ENCODE measurements at regions not wholly inside any gene's neighbourhood (a gene's known extent, or its start where the extent isn't known, plus 50 kb on each side); places are given as distances from the start of the nearest gene placed in this dataset.

DNA sequence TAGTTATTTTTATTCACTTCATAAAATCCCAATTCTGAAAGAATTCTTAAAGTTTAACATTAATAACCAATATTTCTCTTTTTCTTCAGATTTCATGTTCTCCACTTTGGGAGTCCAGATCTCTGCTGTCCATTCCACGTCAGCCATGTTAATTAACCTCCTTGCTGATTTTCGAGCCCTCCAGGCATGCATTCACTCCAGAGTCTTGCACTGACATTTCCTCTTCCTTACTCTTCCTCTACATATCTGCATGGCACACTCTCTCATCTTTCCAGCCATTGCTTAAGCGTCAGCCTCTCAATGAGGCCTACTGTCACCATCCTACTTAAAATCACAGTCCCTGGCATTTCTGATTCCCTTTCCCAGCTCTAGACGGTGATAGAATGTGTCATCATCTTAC, 144.8 kb downstream of the MAD2L1 start:
- no peak for DNase-seq (ENCODE audit: low read depth)
- H3K4me3 ChIP-seq (ENCODE audit: low read depth, low read length), result no peak overlapping the region
- TF ChIP-seq MYC (IDR thresholded peaks at IDR 0.05; ENCODE audit: low read depth, low read length) (no peak), POLR2A (IDR thresholded peaks at IDR 0.05; ENCODE audit: extremely low read depth, insufficient read length) (no peak), MAX (IDR thresholded peaks at IDR 0.05; ENCODE audit: low read depth, low read length) (no peak)
- TF ChIP-seq, protein P1, sequence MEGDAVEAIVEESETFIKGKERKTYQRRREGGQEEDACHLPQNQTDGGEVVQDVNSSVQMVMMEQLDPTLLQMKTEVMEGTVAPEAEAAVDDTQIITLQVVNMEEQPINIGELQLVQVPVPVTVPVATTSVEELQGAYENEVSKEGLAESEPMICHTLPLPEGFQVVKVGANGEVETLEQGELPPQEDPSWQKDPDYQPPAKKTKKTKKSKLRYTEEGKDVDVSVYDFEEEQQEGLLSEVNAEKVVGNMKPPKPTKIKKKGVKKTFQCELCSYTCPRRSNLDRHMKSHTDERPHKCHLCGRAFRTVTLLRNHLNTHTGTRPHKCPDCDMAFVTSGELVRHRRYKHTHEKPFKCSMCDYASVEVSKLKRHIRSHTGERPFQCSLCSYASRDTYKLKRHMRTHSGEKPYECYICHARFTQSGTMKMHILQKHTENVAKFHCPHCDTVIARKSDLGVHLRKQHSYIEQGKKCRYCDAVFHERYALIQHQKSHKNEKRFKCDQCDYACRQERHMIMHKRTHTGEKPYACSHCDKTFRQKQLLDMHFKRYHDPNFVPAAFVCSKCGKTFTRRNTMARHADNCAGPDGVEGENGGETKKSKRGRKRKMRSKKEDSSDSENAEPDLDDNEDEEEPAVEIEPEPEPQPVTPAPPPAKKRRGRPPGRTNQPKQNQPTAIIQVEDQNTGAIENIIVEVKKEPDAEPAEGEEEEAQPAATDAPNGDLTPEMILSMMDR (IDR thresholded peaks at IDR 0.05; ENCODE audit: low read depth, low read length), result no peak

DNA sequence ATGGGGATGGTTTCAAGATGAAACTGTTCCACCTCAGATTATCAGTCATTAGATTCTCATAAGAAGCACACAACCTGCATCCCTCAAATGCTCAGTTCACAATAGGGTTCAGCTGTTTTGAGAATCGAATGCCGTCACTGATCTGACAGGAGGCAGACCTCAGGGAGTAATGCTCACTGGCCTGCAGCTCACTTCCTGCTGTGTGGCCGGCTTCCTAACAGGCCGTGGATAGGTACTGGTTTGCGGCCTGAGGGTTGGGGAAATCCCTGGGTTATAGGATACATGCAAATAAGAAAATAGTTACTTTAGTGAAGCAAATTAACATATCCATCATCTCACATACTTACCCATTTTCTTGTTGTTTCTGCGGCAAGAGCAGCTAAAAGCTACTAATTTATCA, 160.4 kb downstream of the MAD2L1 start:
- TF ChIP-seq, protein P1 (IDR thresholded peaks at IDR 0.05; ENCODE audit: low read depth, low read length), result no peak
- no peak for TF ChIP-seq POLR2A (IDR thresholded peaks at IDR 0.05; ENCODE audit: extremely low read depth, insufficient read length)
- TF ChIP-seq MAX (IDR thresholded peaks at IDR 0.05; ENCODE audit: low read depth, low read length), result no peak
- no peak for TF ChIP-seq MYC (IDR thresholded peaks at IDR 0.05; ENCODE audit: low read depth, low read length)
- DNase-seq (ENCODE audit: low read depth), result no peak
- no peak overlapping the region for H3K4me3 ChIP-seq (ENCODE audit: low read depth, low read length)

DNA sequence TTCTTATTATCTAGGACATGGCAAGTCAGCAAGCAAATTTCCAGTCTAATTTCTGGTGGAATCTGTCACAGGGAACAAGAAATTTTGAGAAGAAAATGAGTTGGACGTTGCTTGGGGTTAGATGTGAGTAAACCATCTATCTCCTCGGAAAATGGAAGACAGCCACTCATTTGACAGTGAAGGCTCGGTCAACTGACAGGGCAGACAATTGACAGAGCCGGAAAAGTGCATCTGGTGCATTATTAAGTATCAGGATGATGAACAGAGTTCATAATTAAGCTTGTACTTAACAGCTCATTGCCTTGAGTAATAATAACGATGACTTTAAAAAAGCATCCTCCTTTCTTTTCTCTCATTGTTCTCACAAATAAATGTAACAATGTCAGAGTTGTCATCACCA, 168.4 kb downstream of the MAD2L1 start:
- no peak overlapping the region for H3K4me3 ChIP-seq (ENCODE audit: low read depth, low read length)
- TF ChIP-seq MAX (IDR thresholded peaks at IDR 0.05; ENCODE audit: low read depth, low read length), result no peak
- TF ChIP-seq MYC (IDR thresholded peaks at IDR 0.05; ENCODE audit: low read depth, low read length), result no peak
- TF ChIP-seq POLR2A (IDR thresholded peaks at IDR 0.05; ENCODE audit: extremely low read depth, insufficient read length), result no peak
- TF ChIP-seq, protein P1 (IDR thresholded peaks at IDR 0.05; ENCODE audit: low read depth, low read length), result no peak
- no peak for DNase-seq (ENCODE audit: low read depth)

DNA sequence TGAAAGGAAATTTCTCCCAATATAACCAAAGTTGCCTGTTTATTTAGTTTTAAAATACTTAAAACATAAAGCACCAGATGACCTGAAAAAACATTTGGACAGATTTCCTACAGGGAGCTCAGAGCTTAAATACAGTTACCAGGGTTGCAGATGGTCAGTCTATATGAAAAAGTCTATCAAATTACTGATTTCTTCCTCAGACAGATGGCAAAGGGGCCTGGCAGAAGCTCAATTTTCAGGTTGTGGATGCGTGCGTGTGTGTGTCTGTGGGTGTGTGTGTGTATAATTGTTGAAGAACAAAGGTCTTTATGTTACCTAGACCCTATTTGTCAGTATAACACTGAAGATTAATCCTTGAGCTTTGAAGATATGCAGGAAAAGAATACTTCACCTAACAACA, 169.4 kb downstream of the MAD2L1 start:
- H3K4me3 ChIP-seq (ENCODE audit: low read depth, low read length), result no peak overlapping the region
- no peak for DNase-seq (ENCODE audit: low read depth)
- TF ChIP-seq, protein P1 (IDR thresholded peaks at IDR 0.05; ENCODE audit: low read depth, low read length), result no peak
- TF ChIP-seq MAX (IDR thresholded peaks at IDR 0.05; ENCODE audit: low read depth, low read length), result no peak
- TF ChIP-seq POLR2A (IDR thresholded peaks at IDR 0.05; ENCODE audit: extremely low read depth, insufficient read length), result no peak
- TF ChIP-seq MYC (IDR thresholded peaks at IDR 0.05; ENCODE audit: low read depth, low read length), result no peak

DNA sequence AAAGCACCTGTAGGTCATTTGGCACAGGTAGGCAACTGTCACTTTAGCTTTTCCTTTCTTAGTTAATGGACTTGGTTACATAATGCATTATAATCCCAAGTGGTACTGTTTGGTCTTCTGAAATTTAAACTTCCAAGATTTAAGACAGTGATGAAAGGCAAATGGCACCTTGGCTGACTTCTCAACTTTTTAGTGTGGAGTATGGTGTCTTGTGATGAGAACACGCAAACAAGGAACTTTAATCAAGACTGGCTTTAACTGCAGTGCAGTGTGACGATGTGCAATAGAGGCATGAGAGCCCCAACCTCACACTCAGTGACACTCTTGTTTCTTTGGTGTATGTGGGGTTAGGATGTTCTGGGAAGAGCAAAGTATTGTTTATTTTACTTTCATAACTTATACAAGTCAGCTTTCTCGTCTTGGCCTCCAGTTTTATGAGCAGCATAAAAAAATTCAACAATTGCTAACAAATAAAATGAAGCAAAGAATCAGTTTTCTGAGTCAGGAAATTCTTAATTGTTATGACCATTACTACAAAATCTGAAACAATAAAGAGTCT, 171.9 kb downstream of the MAD2L1 start:
- DNase-seq (ENCODE audit: low read depth), result no peak

More for the DNA sequence above, 171.9 kb downstream of the MAD2L1 start:
- no peak for TF ChIP-seq MAX (IDR thresholded peaks at IDR 0.05; ENCODE audit: low read depth, low read length)
- TF ChIP-seq, protein P1 (IDR thresholded peaks at IDR 0.05; ENCODE audit: low read depth, low read length), result no peak
- TF ChIP-seq POLR2A (IDR thresholded peaks at IDR 0.05; ENCODE audit: extremely low read depth, insufficient read length), result no peak
- TF ChIP-seq MYC (IDR thresholded peaks at IDR 0.05; ENCODE audit: low read depth, low read length), result no peak
- no peak overlapping the region for H3K4me3 ChIP-seq (ENCODE audit: low read depth, low read length)
